AG09309 (cell line): ENCODE measurements at regions not wholly inside any gene's neighbourhood (a gene's known extent, or its start where the extent isn't known, plus 50 kb on each side); places are given as distances from the start of the nearest gene placed in this dataset.
A peak's percentile ranks its signal among the peaks of the same experiment; 100 is the strongest.

ENCODE experiments used
- DNase-seq: peaks from one replicate; pipeline ENCODE4 v3.0.0-alpha.2; 2010; ENCODE audit warnings: low read depth
- H3K4me3 ChIP-seq: 2 replicates; pipeline ENCODE4 v1.5.1; 2011; ENCODE audit warnings: mild to moderate bottlenecking, low read depth, low read length, moderate library complexity; ENCODE audit not compliant: control insufficient read depth
- CTCF ChIP-seq: IDR thresholded peaks from 2 replicates; pipeline ENCODE4 v1.5.1; 2011; ENCODE audit warnings: mild to moderate bottlenecking, low read depth, low read length, inconsistent platforms; ENCODE audit not compliant: insufficient read depth, control insufficient read depth; ENCODE audit errors: missing control alignments

GRCh38 chr6:166691199-166691598 is 64.1 kb upstream of the RPS6KA2 start:
- TF ChIP-seq CTCF: no peak
- H3K4me3 ChIP-seq: no peak overlapping the region
- DNase-seq: peak; percentile 13

- TF ChIP-seq CTCF: no peak
- no peak for DNase-seq
- H3K4me3 ChIP-seq: no peak overlapping the region
Observed at GRCh38 chr6:166689687-166690086, 62.6 kb upstream of the RPS6KA2 start.

- no peak for TF ChIP-seq CTCF
- no peak overlapping the region for H3K4me3 ChIP-seq
- DNase-seq: no peak
Observed at GRCh38 chr6:166688901-166689300, 61.9 kb upstream of the RPS6KA2 start.

GRCh38 chr6:166687879-166688205 is 60.8 kb upstream of the RPS6KA2 start:
- H3K4me3 ChIP-seq: no peak overlapping the region
- no peak for DNase-seq
- no peak for TF ChIP-seq CTCF

- TF ChIP-seq CTCF: no peak
- H3K4me3 ChIP-seq: no peak overlapping the region
- DNase-seq: no peak
Observed at GRCh38 chr6:166687070-166687878, 60.2 kb upstream of the RPS6KA2 start.

GRCh38 chr6:166686317-166686716 is 59.3 kb upstream of the RPS6KA2 start:
- no peak overlapping the region for H3K4me3 ChIP-seq
- no peak for DNase-seq
- TF ChIP-seq CTCF: no peak

GRCh38 chr6:166684866-166685265 is 57.8 kb upstream of the RPS6KA2 start:
- H3K4me3 ChIP-seq: no peak overlapping the region
- no peak for TF ChIP-seq CTCF
- no peak for DNase-seq
